ENCODE measurements at regions not wholly inside any gene's neighbourhood (a gene's known extent, or its start where the extent isn't known, plus 50 kb on each side); places are given as distances from the start of the nearest gene placed in this dataset.

DNA sequence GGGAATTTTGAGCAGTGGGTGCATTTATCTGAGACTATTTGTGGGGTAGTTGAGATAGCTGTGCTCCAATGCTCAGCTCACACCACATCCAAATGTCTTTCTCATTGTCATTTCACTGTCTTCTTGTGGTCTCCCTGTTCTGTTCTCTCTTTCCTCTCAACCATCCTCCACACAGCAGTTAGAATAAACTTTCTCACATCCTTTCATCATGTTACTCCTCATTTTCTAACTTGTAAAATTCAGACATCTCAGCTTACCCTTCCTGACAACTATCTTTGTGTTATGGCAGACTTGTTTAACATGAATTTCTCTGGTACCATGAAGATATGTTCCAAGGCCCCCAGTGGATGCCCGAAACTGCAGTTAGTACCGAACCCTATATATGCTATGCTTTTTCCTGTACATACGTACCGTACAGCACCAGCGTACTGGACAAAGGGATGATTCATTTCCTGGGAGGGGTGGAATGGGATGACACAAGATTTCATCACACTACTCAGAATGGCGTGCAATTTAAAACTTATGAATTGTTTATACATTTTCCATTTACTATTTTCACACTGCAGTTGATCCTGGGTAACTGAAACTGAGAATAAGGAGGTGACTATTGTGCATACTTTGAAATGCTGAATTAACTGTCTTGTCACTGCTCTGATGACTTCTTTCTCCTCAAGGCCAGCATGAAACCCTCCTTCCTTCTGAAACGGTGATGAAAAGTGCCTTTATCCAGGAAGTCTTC is 177.1 kb upstream of the SLC38A2 start:
- Histone ChIP-seq H3K27me3 (ENCODE audit: control insufficient read depth in 2 of 2, insufficient read depth in 2 of 2, low read length in 2 of 2) (no peaks in the 10 kb centered on the region), H3K4me1 (ENCODE audit: control insufficient read depth, extremely low read depth, insufficient read depth, low read length) (peaks cover 23% of the 10 kb centered on the region), H3K79me2 (ENCODE audit: control insufficient read depth, insufficient read depth, low read length) (no peaks in the 10 kb centered on the region), H3K9ac (replicated peaks; ENCODE audit: extremely low read depth, insufficient read depth, low read length) (peak overlapping the region; percentile 38), H3K4me2 (ENCODE audit: insufficient read depth, low read length) (peak overlapping the region; percentile 11), H3K27ac (ENCODE audit: insufficient read depth, low read depth, low read length) (peak overlapping the region; percentile 27), H3K9me1 (replicated peaks; ENCODE audit: control insufficient read depth, extremely low read depth, insufficient read depth, low read length) (no peaks in the 10 kb centered on the region), H2AFZ (ENCODE audit: low read depth, low read length) (peak overlapping the region; percentile 54), H3K4me3 (replicated peaks in 1 of 3; ENCODE audit: insufficient read depth in 1 of 3, low read depth in 1 of 3, low read length in 3 of 3) (no peak overlapping the region), H4K20me1 (replicated peaks; ENCODE audit: control insufficient read depth, extremely low read depth, insufficient read depth, low read length) (no peaks in the 10 kb centered on the region), H3K9me3 (replicated peaks; ENCODE audit: control insufficient read depth, insufficient read depth, low read length) (no peaks in the 10 kb centered on the region), H3K36me3 (ENCODE audit: control insufficient read depth in 2 of 2, extremely low read depth in 1 of 2, insufficient read depth in 2 of 2, low read length in 2 of 2) (no peaks in the 10 kb centered on the region)
- POLR2A ChIA-PET: no interaction called here
- BruUV-seq (replicated peaks): TSS peak; percentile 95
- dilution Hi-C loops (cut with MboI; ENCODE audit: extremely low pct_ligation_motif_present, low sequenced_read_pairs) (no loop called here), intact Hi-C loops (cut with micrococcal nuclease) (loop anchor here (2.0 kb wide), 1 partner anchor 57 kb away; no protein-coding TSS in a partner anchor)
- CTCF ChIA-PET: interaction anchor here (1.3 kb wide), 1 partner anchor 108 kb away, joined by 4 read pairs; no protein-coding TSS in a partner anchor
- peak; percentile 69 for TF ChIP-seq FOS (IDR thresholded peaks at IDR 0.05; ENCODE audit: borderline replicate concordance, insufficient read depth, low read length)
- TF ChIP-seq, protein P1, sequence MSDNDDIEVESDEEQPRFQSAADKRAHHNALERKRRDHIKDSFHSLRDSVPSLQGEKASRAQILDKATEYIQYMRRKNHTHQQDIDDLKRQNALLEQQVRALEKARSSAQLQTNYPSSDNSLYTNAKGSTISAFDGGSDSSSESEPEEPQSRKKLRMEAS (IDR thresholded peaks at IDR 0.05; ENCODE audit: insufficient read depth, insufficient read length): no peak
- TF ChIP-seq JUN (IDR thresholded peaks at IDR 0.05; ENCODE audit: borderline replicate concordance, insufficient read depth, insufficient read length, low read depth): peak; percentile 71
- FAIRE-seq (peak; percentile 18), DNase-seq (ENCODE audit: low read depth, low spot score) (peak; percentile 61)

- H4K20me1 ChIP-seq (replicated peaks; ENCODE audit: control insufficient read depth, extremely low read depth, insufficient read depth, low read length): no peaks in the 10 kb centered on the region
- no peaks in the 10 kb centered on the region for H3K79me2 ChIP-seq (ENCODE audit: control insufficient read depth, insufficient read depth, low read length)
- H2AFZ ChIP-seq (ENCODE audit: low read depth, low read length): peak overlapping the region; percentile 49
- H3K9ac ChIP-seq (replicated peaks; ENCODE audit: extremely low read depth, insufficient read depth, low read length): no peak overlapping the region
- dilution Hi-C loops (cut with MboI; ENCODE audit: extremely low pct_ligation_motif_present, low sequenced_read_pairs) (no loop called here), intact Hi-C loops (cut with micrococcal nuclease) (loop anchor here (2.0 kb wide), 1 partner anchor 56 kb away; no protein-coding TSS in a partner anchor)
- no peaks in the 10 kb centered on the region for H3K9me1 ChIP-seq (replicated peaks; ENCODE audit: control insufficient read depth, extremely low read depth, insufficient read depth, low read length)
- peaks cover 23% of the 10 kb centered on the region for H3K4me1 ChIP-seq (ENCODE audit: control insufficient read depth, extremely low read depth, insufficient read depth, low read length)
- FAIRE-seq: no peak
- no peaks in the 10 kb centered on the region for H3K27me3 ChIP-seq (ENCODE audit: control insufficient read depth in 2 of 2, insufficient read depth in 2 of 2, low read length in 2 of 2)
- no peak for DNase-seq (ENCODE audit: low read depth, low spot score)
- H3K4me3 ChIP-seq (replicated peaks in 1 of 3; ENCODE audit: insufficient read depth in 1 of 3, low read depth in 1 of 3, low read length in 3 of 3): no peak overlapping the region
- H3K4me2 ChIP-seq (ENCODE audit: insufficient read depth, low read length): no peak overlapping the region
- ChIA-PET CTCF (interaction anchor here (1.3 kb wide), 1 partner anchor 109 kb away, joined by 4 read pairs; no protein-coding TSS in a partner anchor), POLR2A (no interaction called here)
- BruUV-seq (replicated peaks): no TSS peak
- H3K9me3 ChIP-seq (replicated peaks; ENCODE audit: control insufficient read depth, insufficient read depth, low read length): no peaks in the 10 kb centered on the region
- H3K27ac ChIP-seq (ENCODE audit: insufficient read depth, low read depth, low read length): no peak overlapping the region
- TF ChIP-seq FOS (IDR thresholded peaks at IDR 0.05; ENCODE audit: borderline replicate concordance, insufficient read depth, low read length): no peak
- no peak for TF ChIP-seq CTCF (IDR thresholded peaks at IDR 0.05; ENCODE audit: extremely low read depth in 1 of 2, insufficient read depth in 1 of 2, low read depth in 1 of 2, low read length in 2 of 2)
- TF ChIP-seq POLR2A (IDR thresholded peaks at IDR 0.05; ENCODE audit: low read depth, low read length): no peak
- H3K36me3 ChIP-seq (ENCODE audit: control insufficient read depth in 2 of 2, extremely low read depth in 1 of 2, insufficient read depth in 2 of 2, low read length in 2 of 2): no peaks in the 10 kb centered on the region
These were observed 176.1 kb upstream of the SLC38A2 start for GRCh38 chr12:46548605-46549071.

All from endothelial cell of umbilical vein (primary cell).